ENCODE measurements at regions not wholly inside any gene's neighbourhood (a gene's known extent, or its start where the extent isn't known, plus 50 kb on each side); places are given as distances from the start of the nearest gene placed in this dataset.

DNA sequence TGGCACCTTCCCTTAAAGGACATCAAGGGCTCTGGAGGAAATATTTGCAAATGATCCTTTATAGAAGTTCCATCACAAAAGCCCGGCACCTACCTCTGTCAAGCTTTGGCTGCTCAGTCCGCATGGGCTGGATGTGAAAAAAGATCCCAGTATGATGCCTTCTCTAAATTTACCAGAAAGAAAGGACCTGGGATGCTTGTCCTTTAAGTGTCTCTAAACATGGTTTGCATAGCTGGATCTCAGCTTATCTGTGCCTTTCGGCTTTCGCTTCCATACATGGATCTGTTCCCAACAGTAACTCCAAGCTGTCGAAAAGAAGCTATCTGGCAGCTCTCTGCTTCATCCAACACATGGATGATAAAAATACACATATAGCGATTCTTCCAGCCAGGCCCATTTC is 60.4 kb upstream of the SLC8A1 start:
- DNase-seq (ENCODE audit: low read depth, low spot score) (no peak), FAIRE-seq (no peak), ATAC-seq (no peak)
- no peaks in the 10 kb centered on the region for H3K27me3 ChIP-seq (replicated peaks in 1 of 2; ENCODE audit: control insufficient read depth in 2 of 2, insufficient read depth in 2 of 2, low read length in 1 of 2)
- 55% methylated on average over 6 of the region's 6 CpGs for WGBS (ENCODE audit: insufficient coverage, insufficient replicate concordance, low lambda C conversion rate, missing lambda C conversion rate)
- SMC1A ChIA-PET (ENCODE audit: uncharacterized antibody, unreplicated experiment): interaction anchor here (1.8 kb wide), 1 partner anchor 10 kb away, joined by 8 read pairs; no protein-coding TSS in a partner anchor
- H3K9me3 ChIP-seq (replicated peaks; ENCODE audit: control insufficient read depth, insufficient read depth, low read length): no peaks in the 10 kb centered on the region
- no peak overlapping the region for H3K4me3 ChIP-seq
- no peak overlapping the region for H3K9ac ChIP-seq (ENCODE audit: control insufficient read depth, insufficient read depth, low read length)
- H3K27ac ChIP-seq (ENCODE audit: control insufficient read depth, insufficient read depth): no peak overlapping the region
- no peak overlapping the region for H2AFZ ChIP-seq (ENCODE audit: control insufficient read depth, low read depth, low read length)
- in situ Hi-C loops (cut with MboI): no loop called here
- intact Hi-C loops (cut with micrococcal nuclease; ENCODE audit: unreplicated experiment): no loop called here
- CTCF ChIA-PET: interaction anchor here (1.0 to 1.3 kb wide), 3 partner anchors 13 to 44 kb away, joined by 3 read pairs; no protein-coding TSS in a partner anchor
- POLR2A ChIA-PET: interaction anchor here (0.7 kb wide), 1 partner anchor 10 kb away, joined by 4 read pairs; no protein-coding TSS in a partner anchor
- RAD21 ChIA-PET (ENCODE audit: unreplicated experiment): no interaction called here
- no peaks in the 10 kb centered on the region for H3K4me1 ChIP-seq (ENCODE audit: control insufficient read depth, insufficient read depth, low read length)
- H4K20me1 ChIP-seq (ENCODE audit: control insufficient read depth, insufficient read depth): no peaks in the 10 kb centered on the region
- no peak overlapping the region for H3K4me2 ChIP-seq (ENCODE audit: control insufficient read depth, insufficient read depth)
- TF ChIP-seq YY1 (IDR thresholded peaks at IDR 0.05; ENCODE audit: low read depth, low read length): no peak
- TF ChIP-seq, protein P1, sequence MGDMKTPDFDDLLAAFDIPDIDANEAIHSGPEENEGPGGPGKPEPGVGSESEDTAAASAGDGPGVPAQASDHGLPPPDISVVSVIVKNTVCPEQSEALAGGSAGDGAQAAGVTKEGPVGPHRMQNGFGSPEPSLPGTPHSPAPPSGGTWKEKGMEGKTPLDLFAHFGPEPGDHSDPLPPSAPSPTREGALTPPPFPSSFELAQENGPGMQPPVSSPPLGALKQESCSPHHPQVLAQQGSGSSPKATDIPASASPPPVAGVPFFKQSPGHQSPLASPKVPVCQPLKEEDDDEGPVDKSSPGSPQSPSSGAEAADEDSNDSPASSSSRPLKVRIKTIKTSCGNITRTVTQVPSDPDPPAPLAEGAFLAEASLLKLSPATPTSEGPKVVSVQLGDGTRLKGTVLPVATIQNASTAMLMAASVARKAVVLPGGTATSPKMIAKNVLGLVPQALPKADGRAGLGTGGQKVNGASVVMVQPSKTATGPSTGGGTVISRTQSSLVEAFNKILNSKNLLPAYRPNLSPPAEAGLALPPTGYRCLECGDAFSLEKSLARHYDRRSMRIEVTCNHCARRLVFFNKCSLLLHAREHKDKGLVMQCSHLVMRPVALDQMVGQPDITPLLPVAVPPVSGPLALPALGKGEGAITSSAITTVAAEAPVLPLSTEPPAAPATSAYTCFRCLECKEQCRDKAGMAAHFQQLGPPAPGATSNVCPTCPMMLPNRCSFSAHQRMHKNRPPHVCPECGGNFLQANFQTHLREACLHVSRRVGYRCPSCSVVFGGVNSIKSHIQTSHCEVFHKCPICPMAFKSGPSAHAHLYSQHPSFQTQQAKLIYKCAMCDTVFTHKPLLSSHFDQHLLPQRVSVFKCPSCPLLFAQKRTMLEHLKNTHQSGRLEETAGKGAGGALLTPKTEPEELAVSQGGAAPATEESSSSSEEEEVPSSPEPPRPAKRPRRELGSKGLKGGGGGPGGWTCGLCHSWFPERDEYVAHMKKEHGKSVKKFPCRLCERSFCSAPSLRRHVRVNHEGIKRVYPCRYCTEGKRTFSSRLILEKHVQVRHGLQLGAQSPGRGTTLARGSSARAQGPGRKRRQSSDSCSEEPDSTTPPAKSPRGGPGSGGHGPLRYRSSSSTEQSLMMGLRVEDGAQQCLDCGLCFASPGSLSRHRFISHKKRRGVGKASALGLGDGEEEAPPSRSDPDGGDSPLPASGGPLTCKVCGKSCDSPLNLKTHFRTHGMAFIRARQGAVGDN (IDR thresholded peaks at IDR 0.05): no peak
- no peak for TF ChIP-seq TBL1XR1 (IDR thresholded peaks at IDR 0.05; ENCODE audit: low read depth, low read length)
- no peak for TF ChIP-seq CBX3 (IDR thresholded peaks at IDR 0.05; ENCODE audit: borderline replicate concordance, low read depth)
- TF ChIP-seq, protein P2, sequence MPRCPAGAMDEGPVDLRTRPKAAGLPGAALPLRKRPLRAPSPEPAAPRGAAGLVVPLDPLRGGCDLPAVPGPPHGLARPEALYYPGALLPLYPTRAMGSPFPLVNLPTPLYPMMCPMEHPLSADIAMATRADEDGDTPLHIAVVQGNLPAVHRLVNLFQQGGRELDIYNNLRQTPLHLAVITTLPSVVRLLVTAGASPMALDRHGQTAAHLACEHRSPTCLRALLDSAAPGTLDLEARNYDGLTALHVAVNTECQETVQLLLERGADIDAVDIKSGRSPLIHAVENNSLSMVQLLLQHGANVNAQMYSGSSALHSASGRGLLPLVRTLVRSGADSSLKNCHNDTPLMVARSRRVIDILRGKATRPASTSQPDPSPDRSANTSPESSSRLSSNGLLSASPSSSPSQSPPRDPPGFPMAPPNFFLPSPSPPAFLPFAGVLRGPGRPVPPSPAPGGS (IDR thresholded peaks at IDR 0.05; ENCODE audit: borderline replicate concordance, insufficient read depth, low read depth, low read length, poor library complexity, severe bottlenecking): no peak
- TF ChIP-seq RCOR1 (conservative IDR thresholded peaks at IDR 0.05; ENCODE audit: low read depth, low read length): no peak
- no peak for TF ChIP-seq SRF (IDR thresholded peaks at IDR 0.05; ENCODE audit: low read depth in 2 of 2, low read length in 2 of 2)
- no peak for TF ChIP-seq MTA2 (IDR thresholded peaks at IDR 0.05; ENCODE audit: low read depth)
- no peak for TF ChIP-seq MEF2B (IDR thresholded peaks at IDR 0.05; ENCODE audit: partially characterized antibody, poor library complexity, severe bottlenecking)
- no peaks in the 10 kb centered on the region for H3K79me2 ChIP-seq (ENCODE audit: control insufficient read depth, insufficient read depth, low read length)
- no TSS peak for BruUV-seq (replicated peaks)
- H3K36me3 ChIP-seq (ENCODE audit: control insufficient read depth in 2 of 2, insufficient read depth in 2 of 2, low read length in 1 of 2): no peaks in the 10 kb centered on the region

Measured in GM12878 (cell line).